GM12878 (cell line): ENCODE measurements at regions not wholly inside any gene's neighbourhood (a gene's known extent, or its start where the extent isn't known, plus 50 kb on each side); places are given as distances from the start of the nearest gene placed in this dataset.

ENCODE experiments used
- ATAC-seq: fragments of 200-7000 bp; cut with Tn5 transposase; 3 replicates; pipeline ENCODE4 v1.9.1; 2020; ENCODE audit warnings: mild to moderate bottlenecking, moderate library complexity
- BruUV-seq: library from RNA; stranded (reverse); fragments of 400-500 nt; replicated peaks from 2 replicates; lab custom pipeline; 2021; lab: Mats Ljungman, UMichigan
- CTCF ChIA-PET: fragments of 300-600 bp; sonication (Branson Sonifier 250); formaldehyde crosslinking; extraction: SDS; loops from one replicate; lab custom pipeline; 2021; ENCODE audit warnings: inconsistent platforms; lab: Yijun Ruan, JAX
- POLR2A ChIA-PET: fragments of 350-600 bp; formaldehyde crosslinking; extraction: SDS; loops from one replicate; lab custom pipeline; 2021; ENCODE audit warnings: inconsistent platforms; lab: Charles Lee
- RAD21 ChIA-PET: fragments of 300-600 bp; sonication (Branson Sonifier 250); formaldehyde crosslinking; loops from one replicate; lab custom pipeline; 2023; ENCODE audit warnings: antibody characterized with exemption; ENCODE audit not compliant: unreplicated experiment; lab: Charles Lee
- SMC1A ChIA-PET: fragments of 300-600 bp; sonication (Branson Sonifier 250); formaldehyde crosslinking; loops from one replicate; lab custom pipeline; 2023; ENCODE audit not compliant: unreplicated experiment, uncharacterized antibody; lab: Charles Lee
- DNase-seq: peaks from one replicate; pipeline ENCODE4 v3.0.0-alpha.2; 2011; ENCODE audit warnings: low read depth, low spot score
- FAIRE-seq: peaks from 3 replicates; lab custom pipeline; 2011; peaks lifted over from hg19 to GRCh38; lab: Jason Lieb, UNC
- H2AFZ ChIP-seq: 2 replicates; pipeline ENCODE4 v1.6.0; 2011; ENCODE audit warnings: low read depth, low read length, control low read depth; ENCODE audit not compliant: control insufficient read depth
- H3K27ac ChIP-seq: 2 replicates; pipeline ENCODE4 v1.5.1; 2011; ENCODE audit warnings: control low read depth; ENCODE audit not compliant: control insufficient read depth, insufficient read depth
- H3K27me3 ChIP-seq, 2 experiments: replicated peaks in 1 of 2; 2 replicates each; pipeline versions ENCODE4 v1.6.0 to v1.6.1; 2011; ENCODE audit warnings: low read length in 1 of 2; ENCODE audit not compliant: control insufficient read depth in 2 of 2, insufficient read depth in 2 of 2
- H3K36me3 ChIP-seq, 2 experiments: 2 replicates each; pipeline ENCODE4 v1.5.1; 2011; ENCODE audit warnings: low read length in 1 of 2; ENCODE audit not compliant: control insufficient read depth in 2 of 2, insufficient read depth in 2 of 2
- H3K4me1 ChIP-seq: 2 replicates; pipeline ENCODE4 v1.6.1; 2011; ENCODE audit warnings: mild to moderate bottlenecking, low read length, moderate library complexity, mixed read lengths; ENCODE audit not compliant: control insufficient read depth, insufficient read depth
- H3K4me2 ChIP-seq: 2 replicates; pipeline ENCODE4 v1.6.0; 2011; ENCODE audit warnings: control low read depth; ENCODE audit not compliant: control insufficient read depth, insufficient read depth
- H3K4me3 ChIP-seq: fragments of 200-600 bp; sonication (generic); 2 replicates; pipeline ENCODE4 v1.5.1; 2016
- H3K79me2 ChIP-seq: 2 replicates; pipeline ENCODE4 v1.6.0; 2011; ENCODE audit warnings: low read length; ENCODE audit not compliant: control insufficient read depth, insufficient read depth
- H3K9ac ChIP-seq: 2 replicates; pipeline ENCODE4 v1.8.0; 2011; ENCODE audit warnings: low read length, control low read depth, mixed read lengths; ENCODE audit not compliant: control insufficient read depth, insufficient read depth
- H3K9me3 ChIP-seq: replicated peaks from 3 replicates; pipeline ENCODE4 v1.5.1; 2011; ENCODE audit warnings: mild to moderate bottlenecking, low read length; ENCODE audit not compliant: control insufficient read depth, insufficient read depth
- H4K20me1 ChIP-seq: 2 replicates; pipeline ENCODE4 v1.6.0; 2011; ENCODE audit not compliant: control insufficient read depth, insufficient read depth
- BCL11A ChIP-seq: IDR thresholded peaks from 2 replicates; pipeline ENCODE4 v1.6.1; 2011; ENCODE audit warnings: low read depth, low read length
- BMI1 ChIP-seq: fragments of 450-650 bp; IDR thresholded peaks from 2 replicates; pipeline ENCODE4 v1.6.1; 2016; ENCODE audit warnings: mild to moderate bottlenecking, moderate library complexity, borderline replicate concordance
- EED ChIP-seq: sonication (generic); IDR thresholded peaks from 2 replicates; pipeline ENCODE4 v1.6.1; 2016; ENCODE audit warnings: antibody characterized with exemption, low read depth
- EGR1 ChIP-seq, 2 experiments: IDR thresholded peaks; 1 replicate in 1 of 2; 2 replicates in 1 of 2; pipeline ENCODE4 v1.6.1; 2011 to 2012; ENCODE audit warnings: low read depth in 2 of 2, low read length in 2 of 2, borderline replicate concordance in 1 of 2, mild to moderate bottlenecking in 1 of 2, moderate library complexity in 1 of 2
- HDAC2 ChIP-seq: fragments of 200-600 bp; sonication (generic); IDR thresholded peaks from 2 replicates; pipeline ENCODE4 v1.6.1; 2017
- HDGF ChIP-seq: fragments of 450-650 bp; IDR thresholded peaks from 2 replicates; pipeline ENCODE4 v1.6.1; 2016; ENCODE audit warnings: antibody characterized with exemption
- PAX8 ChIP-seq: fragments of 450-650 bp; IDR thresholded peaks from 2 replicates; pipeline ENCODE4 v1.6.1; 2017; ENCODE audit warnings: mild to moderate bottlenecking, moderate library complexity
- POLR2AphosphoS2 ChIP-seq: IDR thresholded peaks from 2 replicates; pipeline ENCODE4 v1.6.1; 2011; ENCODE audit warnings: low read depth, mild to moderate bottlenecking, low read length, improper control_type of control experiment, moderate library complexity
- RELA ChIP-seq: fragments of 450-650 bp; IDR thresholded peaks from 2 replicates; pipeline ENCODE4 v1.8.0; 2014; ENCODE audit warnings: borderline replicate concordance; ENCODE audit not compliant: partially characterized antibody
- RFX5 ChIP-seq: IDR thresholded peaks from 2 replicates; pipeline ENCODE4 v1.6.1; 2011; ENCODE audit warnings: low read depth, low read length, improper control_type of control experiment
- ZNF207 ChIP-seq: fragments of 450-650 bp; IDR thresholded peaks from 2 replicates; pipeline ENCODE4 v1.6.1; 2014; ENCODE audit warnings: antibody characterized with exemption, mild to moderate bottlenecking, borderline replicate concordance
- ZNF384 ChIP-seq: IDR thresholded peaks from 2 replicates; pipeline ENCODE4 v1.6.1; 2012; ENCODE audit warnings: low read depth, mild to moderate bottlenecking, low read length, improper control_type of control experiment, borderline replicate concordance
- ZZZ3 ChIP-seq: IDR thresholded peaks from 2 replicates; pipeline ENCODE4 v1.6.1; 2011; ENCODE audit warnings: low read depth; ENCODE audit not compliant: control insufficient read depth, insufficient read length
- WGBS: methylation state at CpG from one replicate; pipeline ENCODE4 v1.1.6; 2016; ENCODE audit warnings: low lambda C conversion rate; ENCODE audit not compliant: insufficient replicate concordance, insufficient coverage; ENCODE audit errors: missing lambda C conversion rate; 5-methylcytosine and 5-hydroxymethylcytosine counted together
- in situ Hi-C: fragments of 300-500 bp; cut with MboI; formaldehyde crosslinking; loops from 9 replicates; pipeline ENCODE4 v1.14.3; 2018; ENCODE audit warnings: mixed read lengths
- intact Hi-C: fragments of 100-400 bp; cut with micrococcal nuclease; formaldehyde crosslinking; loops from one replicate; pipeline ENCODE4 v1.14.2; 2022; ENCODE audit not compliant: unreplicated experiment
- TF ChIP-seq, protein P1 (sequence below): fragments of 450-650 bp; IDR thresholded peaks from 2 replicates; pipeline ENCODE4 v1.6.1; 2018; ENCODE audit warnings: mild to moderate bottlenecking, low read depth, moderate library complexity; ENCODE audit not compliant: partially characterized antibody
- TF ChIP-seq, protein P2 (sequence below): IDR thresholded peaks from 2 replicates; pipeline ENCODE4 v1.6.1; 2012; ENCODE audit warnings: low read length, inconsistent platforms

- DNase-seq (no peak), FAIRE-seq (no peak), ATAC-seq (no peak)
- no peaks in the 10 kb centered on the region for H4K20me1 ChIP-seq
- peaks cover 2 to 3% of the 10 kb centered on the region in 2 experiments; a peak in 3 of 4 replicates for H3K27me3 ChIP-seq
- H3K9me3 ChIP-seq = no peaks in the 10 kb centered on the region; the same call in 2 of the 3 replicates
- H3K79me2 ChIP-seq = no peaks in the 10 kb centered on the region
- H3K27ac ChIP-seq = no peak overlapping the region
- RAD21 ChIA-PET = no interaction called here
- H3K4me1 ChIP-seq = no peaks in the 10 kb centered on the region
- WGBS = 45% methylated on average over 12 of the region's 12 CpGs
- in situ Hi-C loops (no loop called here), intact Hi-C loops (no loop called here)
- no TSS peak for BruUV-seq
- CTCF ChIA-PET = no interaction called here
- POLR2A ChIA-PET = no interaction called here
- H2AFZ ChIP-seq = no peak overlapping the region
- H3K9ac ChIP-seq = no peak overlapping the region
- no peaks in the 10 kb centered on the region for H3K36me3 ChIP-seq
- no peak overlapping the region for H3K4me2 ChIP-seq
- TF ChIP-seq ZZZ3 = no peak
- TF ChIP-seq RFX5 = no peak
- TF ChIP-seq ZNF207 = no peak
- no peak for TF ChIP-seq EGR1 (IDR thresholded peaks at IDR 0.05; ENCODE audit: borderline replicate concordance in 1 of 2, low read depth in 2 of 2, low read length in 2 of 2)
- TF ChIP-seq BCL11A = no peak
- no peak for TF ChIP-seq BMI1
- TF ChIP-seq HDAC2 = no peak
- no peak for TF ChIP-seq PAX8
- H3K4me3 ChIP-seq = no peak overlapping the region
- SMC1A ChIA-PET = no interaction called here
Measured at GRCh38 chr20:24765316-24766142, 183.5 kb upstream of the CST7 start.

- ChIA-PET POLR2A (no interaction called here), RAD21 (no interaction called here), CTCF (no interaction called here), SMC1A (no interaction called here)
- Histone ChIP-seq H3K36me3 (no peaks in the 10 kb centered on the region), H3K27ac (no peak overlapping the region), H3K9ac (no peak overlapping the region), H3K27me3 (peaks cover 2 to 3% of the 10 kb centered on the region in 2 experiments; a peak in 3 of 4 replicates), H2AFZ (no peak overlapping the region), H3K4me2 (no peak overlapping the region), H3K9me3 (no peaks in the 10 kb centered on the region), H4K20me1 (no peaks in the 10 kb centered on the region), H3K79me2 (no peaks in the 10 kb centered on the region), H3K4me1 (no peaks in the 10 kb centered on the region), H3K4me3 (no peak overlapping the region)
- in situ Hi-C loops = no loop called here
- intact Hi-C loops = no loop called here
- no peak for DNase-seq
- BruUV-seq = no TSS peak
- no peak for FAIRE-seq
- ATAC-seq = no peak
- 0% methylated on average over 2 of the region's 2 CpGs for WGBS
- TF ChIP-seq POLR2AphosphoS2 = no peak
- TF ChIP-seq EED = no peak
- no peak for TF ChIP-seq ZNF384
- TF ChIP-seq, protein P1, sequence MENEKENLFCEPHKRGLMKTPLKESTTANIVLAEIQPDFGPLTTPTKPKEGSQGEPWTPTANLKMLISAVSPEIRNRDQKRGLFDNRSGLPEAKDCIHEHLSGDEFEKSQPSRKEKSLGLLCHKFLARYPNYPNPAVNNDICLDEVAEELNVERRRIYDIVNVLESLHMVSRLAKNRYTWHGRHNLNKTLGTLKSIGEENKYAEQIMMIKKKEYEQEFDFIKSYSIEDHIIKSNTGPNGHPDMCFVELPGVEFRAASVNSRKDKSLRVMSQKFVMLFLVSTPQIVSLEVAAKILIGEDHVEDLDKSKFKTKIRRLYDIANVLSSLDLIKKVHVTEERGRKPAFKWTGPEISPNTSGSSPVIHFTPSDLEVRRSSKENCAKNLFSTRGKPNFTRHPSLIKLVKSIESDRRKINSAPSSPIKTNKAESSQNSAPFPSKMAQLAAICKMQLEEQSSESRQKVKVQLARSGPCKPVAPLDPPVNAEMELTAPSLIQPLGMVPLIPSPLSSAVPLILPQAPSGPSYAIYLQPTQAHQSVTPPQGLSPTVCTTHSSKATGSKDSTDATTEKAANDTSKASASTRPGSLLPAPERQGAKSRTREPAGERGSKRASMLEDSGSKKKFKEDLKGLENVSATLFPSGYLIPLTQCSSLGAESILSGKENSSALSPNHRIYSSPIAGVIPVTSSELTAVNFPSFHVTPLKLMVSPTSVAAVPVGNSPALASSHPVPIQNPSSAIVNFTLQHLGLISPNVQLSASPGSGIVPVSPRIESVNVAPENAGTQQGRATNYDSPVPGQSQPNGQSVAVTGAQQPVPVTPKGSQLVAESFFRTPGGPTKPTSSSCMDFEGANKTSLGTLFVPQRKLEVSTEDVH = no peak
- TF ChIP-seq, protein P2, sequence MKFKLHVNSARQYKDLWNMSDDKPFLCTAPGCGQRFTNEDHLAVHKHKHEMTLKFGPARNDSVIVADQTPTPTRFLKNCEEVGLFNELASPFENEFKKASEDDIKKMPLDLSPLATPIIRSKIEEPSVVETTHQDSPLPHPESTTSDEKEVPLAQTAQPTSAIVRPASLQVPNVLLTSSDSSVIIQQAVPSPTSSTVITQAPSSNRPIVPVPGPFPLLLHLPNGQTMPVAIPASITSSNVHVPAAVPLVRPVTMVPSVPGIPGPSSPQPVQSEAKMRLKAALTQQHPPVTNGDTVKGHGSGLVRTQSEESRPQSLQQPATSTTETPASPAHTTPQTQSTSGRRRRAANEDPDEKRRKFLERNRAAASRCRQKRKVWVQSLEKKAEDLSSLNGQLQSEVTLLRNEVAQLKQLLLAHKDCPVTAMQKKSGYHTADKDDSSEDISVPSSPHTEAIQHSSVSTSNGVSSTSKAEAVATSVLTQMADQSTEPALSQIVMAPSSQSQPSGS = no peak
- no peak for TF ChIP-seq RELA
- no peak for TF ChIP-seq HDGF
Measured at GRCh38 chr20:24766143-24766527, 182.9 kb upstream of the CST7 start.
